ENCODE measurements at regions not wholly inside any gene's neighbourhood (a gene's known extent, or its start where the extent isn't known, plus 50 kb on each side); places are given as distances from the start of the nearest gene placed in this dataset.

DNA sequence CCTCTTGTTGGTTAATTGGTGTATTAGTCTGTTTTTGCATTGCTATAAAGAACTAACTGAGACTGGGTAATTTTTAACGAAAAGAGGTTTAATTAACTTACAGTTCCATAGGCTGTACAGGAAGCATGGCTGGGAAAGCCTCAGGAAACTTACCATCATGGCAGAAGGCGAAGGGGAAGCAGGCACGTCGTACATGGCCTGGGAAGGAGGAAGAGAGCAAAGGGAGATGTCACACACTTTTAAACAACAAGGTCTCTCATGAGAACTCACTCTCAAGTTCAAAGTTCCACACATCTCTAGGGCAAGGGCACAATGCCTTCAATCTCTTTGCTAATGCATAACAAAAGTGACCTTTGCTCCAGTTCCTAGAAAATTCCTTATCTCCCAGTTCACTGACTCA, 125.0 kb upstream of the IRX5 start:
- 96 to 97% methylated on average over 4 of the region's 4 CpGs for WGBS, 2 donors
- no peaks in the 10 kb centered on the region for H3K36me3 ChIP-seq (ENCODE audit: control insufficient read depth in 1 of 2, insufficient read depth in 2 of 2, low read length in 1 of 2)
- H3K9me3 ChIP-seq (ENCODE audit: control insufficient read depth, low read length) = no peaks in the 10 kb centered on the region
- DNase-seq = no peak
- H3K4me1 ChIP-seq (ENCODE audit: control insufficient read depth in 1 of 2, insufficient read depth in 2 of 2, low read length in 2 of 2) = peaks cover 2 to 4% of the 10 kb centered on the region in 2 donors
- no peaks in the 10 kb centered on the region for H3K27me3 ChIP-seq (ENCODE audit: control insufficient read depth in 1 of 2, insufficient read depth in 2 of 2, low read length in 1 of 2)
- intact Hi-C loops (cut with DNase I) = loop anchor here in 1 of 2 donors (10.0 kb wide), 1 partner anchor 171 kb away; no protein-coding TSS in a partner anchor
- H3K27ac ChIP-seq (ENCODE audit: low read depth in 1 of 2, low read length in 2 of 2) = no peak overlapping the region
- no peak for ATAC-seq (ENCODE audit: low FRiP score)
- no peak overlapping the region for H3K4me3 ChIP-seq (ENCODE audit: low read length in 2 of 2)

DNA sequence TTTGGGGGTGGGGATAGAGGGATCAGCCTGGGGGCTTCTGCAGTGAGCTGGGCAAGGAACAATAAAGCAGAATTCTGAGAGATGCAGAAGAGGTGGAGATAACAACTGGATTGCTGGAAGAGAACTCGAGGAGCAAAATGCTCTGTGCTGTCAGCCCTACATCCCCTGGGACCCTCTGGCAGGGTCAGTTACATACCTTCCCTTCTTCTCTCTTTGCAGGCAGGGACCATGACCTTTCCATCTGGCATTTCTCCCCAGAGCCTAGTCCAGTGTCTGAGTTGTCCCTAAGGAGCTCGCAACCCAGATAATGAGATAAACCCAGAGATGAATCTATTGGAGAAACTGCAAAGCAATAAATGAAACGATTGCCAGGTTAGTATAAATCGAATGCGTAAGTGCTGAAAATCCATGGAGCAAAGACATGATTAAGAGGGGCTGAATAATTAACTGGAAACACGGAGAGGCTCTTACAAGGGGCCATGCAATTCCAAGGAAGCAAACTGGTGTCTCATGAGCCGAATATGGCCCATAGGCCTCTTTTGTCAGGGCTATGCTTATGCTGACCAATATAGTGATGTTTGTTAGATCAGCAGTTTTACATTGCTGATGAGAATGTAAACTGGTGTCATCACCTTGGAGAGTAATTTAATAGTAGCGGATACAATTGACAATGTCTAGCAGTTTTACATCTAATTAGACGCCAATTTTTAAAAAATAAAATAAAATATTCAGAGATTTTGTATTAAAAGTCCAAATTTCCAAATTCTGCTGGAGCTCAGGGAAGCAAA, 129.4 kb upstream of the IRX5 start:
- no peak overlapping the region for H3K27ac ChIP-seq (ENCODE audit: low read depth in 1 of 2, low read length in 2 of 2)
- no peak for ATAC-seq (ENCODE audit: low FRiP score)
- DNase-seq = no peak
- H3K9me3 ChIP-seq (ENCODE audit: control insufficient read depth, low read length) = no peaks in the 10 kb centered on the region
- intact Hi-C loops (cut with DNase I) = loop anchor here in 1 of 2 donors (10.0 kb wide), 1 partner anchor 166 kb away; no protein-coding TSS in a partner anchor
- no peak overlapping the region for H3K4me3 ChIP-seq (ENCODE audit: low read length in 2 of 2)
- no peaks in the 10 kb centered on the region for H3K27me3 ChIP-seq (ENCODE audit: control insufficient read depth in 1 of 2, insufficient read depth in 2 of 2, low read length in 1 of 2)
- H3K36me3 ChIP-seq (ENCODE audit: control insufficient read depth in 1 of 2, insufficient read depth in 2 of 2, low read length in 1 of 2) = no peaks in the 10 kb centered on the region
- H3K4me1 ChIP-seq (ENCODE audit: control insufficient read depth in 1 of 2, insufficient read depth in 2 of 2, low read length in 2 of 2) = no peaks in the 10 kb centered on the region
- 93 to 95% methylated on average over 9 of the region's 9 CpGs for WGBS, 2 donors

DNA sequence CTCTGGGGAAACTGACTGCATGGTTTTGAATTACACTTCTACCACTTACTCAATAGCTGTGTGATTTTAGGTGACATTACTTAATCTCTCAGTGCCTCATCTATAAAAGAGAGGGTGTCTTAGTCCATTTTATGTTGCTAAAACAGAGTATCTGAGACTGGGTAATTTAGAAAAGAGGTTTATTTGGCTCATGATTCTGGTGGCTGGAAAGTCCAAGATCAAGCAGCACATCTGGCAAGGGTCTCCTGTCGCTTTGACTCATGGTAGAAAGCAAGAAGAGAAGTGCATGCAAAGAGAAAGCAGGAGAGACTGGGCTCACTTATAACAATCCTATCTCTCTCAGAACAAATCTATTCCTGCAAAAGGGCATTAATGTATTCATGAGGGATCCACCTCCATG, 132.4 kb upstream of the IRX5 start:
- Histone ChIP-seq H3K4me3 (ENCODE audit: low read length in 2 of 2) (no peak overlapping the region), H3K36me3 (ENCODE audit: control insufficient read depth in 1 of 2, insufficient read depth in 2 of 2, low read length in 1 of 2) (no peaks in the 10 kb centered on the region), H3K9me3 (ENCODE audit: control insufficient read depth, low read length) (no peaks in the 10 kb centered on the region), H3K4me1 (ENCODE audit: control insufficient read depth in 1 of 2, insufficient read depth in 2 of 2, low read length in 2 of 2) (no peaks in the 10 kb centered on the region), H3K27me3 (ENCODE audit: control insufficient read depth in 1 of 2, insufficient read depth in 2 of 2, low read length in 1 of 2) (no peaks in the 10 kb centered on the region), H3K27ac (ENCODE audit: low read depth in 1 of 2, low read length in 2 of 2) (no peak overlapping the region)
- intact Hi-C loops (cut with DNase I) = no loop called here
- ATAC-seq (ENCODE audit: low FRiP score) (no peak), DNase-seq (no peak)
- WGBS, 2 donors = 97 to 100% methylated on average over 1 of the region's 1 CpG

DNA sequence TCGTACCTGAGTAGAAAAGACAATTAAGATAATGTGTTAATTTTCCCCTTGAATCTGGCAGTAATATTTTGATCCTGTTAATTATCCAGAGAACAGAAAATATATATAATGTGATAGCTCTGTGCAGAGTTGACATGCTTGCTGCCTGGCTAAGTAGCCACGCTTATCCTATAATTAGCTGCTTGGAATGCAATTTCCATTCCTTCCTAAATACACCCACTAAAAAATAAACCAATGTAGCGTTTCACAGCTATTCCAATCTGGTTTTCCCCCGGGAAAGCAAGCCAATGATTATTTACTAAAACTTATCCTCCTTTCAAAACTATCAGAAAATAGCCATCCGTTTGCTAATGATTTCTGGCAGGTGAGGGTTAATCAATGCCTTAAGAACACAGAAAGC, 134.5 kb upstream of the IRX5 start:
- no peaks in the 10 kb centered on the region for H3K36me3 ChIP-seq (ENCODE audit: control insufficient read depth in 1 of 2, insufficient read depth in 2 of 2, low read length in 1 of 2)
- intact Hi-C loops (cut with DNase I) = no loop called here
- H3K9me3 ChIP-seq (ENCODE audit: control insufficient read depth, low read length) = no peaks in the 10 kb centered on the region
- 25 to 28% methylated on average over 5 of the region's 5 CpGs for WGBS, 2 donors
- H3K4me3 ChIP-seq (ENCODE audit: low read length in 2 of 2) = no peak overlapping the region
- no peaks in the 10 kb centered on the region for H3K4me1 ChIP-seq (ENCODE audit: control insufficient read depth in 1 of 2, insufficient read depth in 2 of 2, low read length in 2 of 2)
- DNase-seq (no peak), ATAC-seq (ENCODE audit: low FRiP score) (no peak)
- H3K27me3 ChIP-seq (ENCODE audit: control insufficient read depth in 1 of 2, insufficient read depth in 2 of 2, low read length in 1 of 2) = no peaks in the 10 kb centered on the region
- no peak overlapping the region for H3K27ac ChIP-seq (ENCODE audit: low read depth in 1 of 2, low read length in 2 of 2)

DNA sequence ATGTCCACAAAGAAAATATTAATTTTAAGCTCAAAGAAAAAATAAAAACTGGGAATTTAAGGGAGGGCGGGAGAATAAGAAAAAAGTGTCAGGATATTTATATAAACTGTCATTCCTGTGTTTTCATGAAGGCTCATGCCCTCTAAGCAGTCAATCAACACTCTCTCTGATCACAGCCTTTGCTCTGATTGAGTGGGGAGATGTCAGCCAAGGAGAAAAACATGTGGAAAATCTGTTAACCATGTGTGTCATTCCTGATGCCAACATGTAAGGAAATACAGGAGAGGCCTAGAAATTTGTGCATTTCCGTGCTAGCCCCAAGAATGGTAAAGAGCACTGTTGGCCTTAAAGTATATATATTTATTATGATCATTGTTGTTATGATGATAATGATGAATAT, 137.9 kb upstream of the IRX5 start:
- H3K9me3 ChIP-seq (ENCODE audit: control insufficient read depth, low read length) = no peaks in the 10 kb centered on the region
- WGBS, 2 donors = 28 to 30% methylated on average over 2 of the region's 2 CpGs
- intact Hi-C loops (cut with DNase I) = no loop called here

DNA sequence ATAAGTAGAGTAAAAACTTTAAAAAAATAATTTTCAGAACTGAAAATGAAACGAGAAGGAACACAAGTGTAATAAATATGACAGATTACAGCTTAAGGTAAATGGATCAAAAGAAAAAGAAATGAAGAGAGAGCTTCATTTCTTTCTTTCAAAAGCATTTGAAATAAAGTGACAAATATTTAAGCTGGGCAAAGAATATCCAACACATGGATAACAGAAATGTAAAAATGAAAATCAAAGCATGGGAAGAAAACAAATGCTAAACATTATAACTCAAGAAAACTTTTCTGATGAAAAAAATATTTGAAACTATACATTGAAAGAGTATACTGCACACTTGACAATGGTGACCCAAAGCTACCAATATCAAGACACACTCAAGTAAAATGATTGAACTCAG, 143.6 kb upstream of the IRX5 start:
- Histone ChIP-seq H3K27ac (ENCODE audit: low read depth in 1 of 2, low read length in 2 of 2) (no peak overlapping the region), H3K36me3 (ENCODE audit: control insufficient read depth in 1 of 2, insufficient read depth in 2 of 2, low read length in 1 of 2) (no peaks in the 10 kb centered on the region), H3K27me3 (ENCODE audit: control insufficient read depth in 1 of 2, insufficient read depth in 2 of 2, low read length in 1 of 2) (no peaks in the 10 kb centered on the region), H3K9me3 (ENCODE audit: control insufficient read depth, low read length) (no peaks in the 10 kb centered on the region), H3K4me1 (ENCODE audit: control insufficient read depth in 1 of 2, insufficient read depth in 2 of 2, low read length in 2 of 2) (no peaks in the 10 kb centered on the region), H3K4me3 (ENCODE audit: low read length in 2 of 2) (no peak overlapping the region)
- DNase-seq = no peak
- intact Hi-C loops (cut with DNase I) = no loop called here
- no peak for ATAC-seq (ENCODE audit: low FRiP score)
- 74 to 90% methylated on average over 1 of the region's 1 CpG for WGBS, 2 donors

More for the DNA sequence above, 137.9 kb upstream of the IRX5 start:
- ATAC-seq (ENCODE audit: low FRiP score) (no peak), DNase-seq (no peak)
- Histone ChIP-seq H3K27ac (ENCODE audit: low read depth in 1 of 2, low read length in 2 of 2) (no peak overlapping the region), H3K4me3 (ENCODE audit: low read length in 2 of 2) (no peak overlapping the region), H3K4me1 (ENCODE audit: control insufficient read depth in 1 of 2, insufficient read depth in 2 of 2, low read length in 2 of 2) (no peaks in the 10 kb centered on the region), H3K36me3 (ENCODE audit: control insufficient read depth in 1 of 2, insufficient read depth in 2 of 2, low read length in 1 of 2) (no peaks in the 10 kb centered on the region), H3K27me3 (ENCODE audit: control insufficient read depth in 1 of 2, insufficient read depth in 2 of 2, low read length in 1 of 2) (no peaks in the 10 kb centered on the region)

DNA sequence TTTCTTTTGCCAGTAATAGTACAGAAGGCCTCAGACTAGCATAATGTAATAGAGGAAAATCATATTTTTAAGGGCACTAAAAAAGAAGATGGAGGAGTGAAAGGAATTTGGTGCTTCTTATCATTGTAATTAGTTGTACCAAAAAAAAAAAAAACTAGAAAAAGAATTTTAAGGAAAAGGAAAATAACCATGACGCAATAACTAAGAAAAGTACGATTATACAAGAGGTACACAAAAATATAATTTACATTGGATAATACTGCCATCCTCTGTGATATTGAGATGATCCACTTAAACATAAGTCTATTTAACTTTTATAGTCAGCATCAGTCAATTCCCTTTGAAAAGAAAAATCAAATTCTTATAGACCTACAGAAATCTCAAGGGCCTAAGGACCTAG, 146.7 kb upstream of the IRX5 start:
- intact Hi-C loops (cut with DNase I) = no loop called here
- H3K4me3 ChIP-seq (ENCODE audit: low read length in 2 of 2) = no peak overlapping the region
- no peaks in the 10 kb centered on the region for H3K36me3 ChIP-seq (ENCODE audit: control insufficient read depth in 1 of 2, insufficient read depth in 2 of 2, low read length in 1 of 2)
- H3K27ac ChIP-seq (ENCODE audit: low read depth in 1 of 2, low read length in 2 of 2) = no peak overlapping the region
- no peaks in the 10 kb centered on the region for H3K27me3 ChIP-seq (ENCODE audit: control insufficient read depth in 1 of 2, insufficient read depth in 2 of 2, low read length in 1 of 2)
- no peak for ATAC-seq (ENCODE audit: low FRiP score)
- 94 to 95% methylated on average over 2 of the region's 2 CpGs for WGBS, 2 donors
- no peaks in the 10 kb centered on the region for H3K4me1 ChIP-seq (ENCODE audit: control insufficient read depth in 1 of 2, insufficient read depth in 2 of 2, low read length in 2 of 2)
- no peak for DNase-seq
- no peaks in the 10 kb centered on the region for H3K9me3 ChIP-seq (ENCODE audit: control insufficient read depth, low read length)

DNA sequence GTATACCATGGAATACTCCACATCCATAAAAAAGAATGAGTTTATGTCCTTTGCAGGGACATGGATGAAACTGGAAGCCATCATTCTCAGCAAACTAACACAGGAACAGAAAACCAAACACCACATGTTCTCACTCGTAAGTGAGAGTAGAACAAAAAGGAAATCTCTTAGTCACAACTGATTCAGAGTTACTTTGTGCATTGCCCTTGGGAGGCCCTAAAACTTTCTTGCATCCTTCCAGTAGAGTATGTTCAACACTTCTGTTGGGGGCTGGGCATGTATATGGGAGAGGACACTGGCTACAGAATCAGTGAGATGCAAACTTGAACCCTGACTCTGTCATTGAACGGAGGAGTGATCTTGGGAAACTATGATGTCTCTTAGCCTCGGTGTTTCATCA, 147.4 kb upstream of the IRX5 start:
- ATAC-seq (ENCODE audit: low FRiP score) (no peak), DNase-seq (no peak)
- H3K4me1 ChIP-seq (ENCODE audit: control insufficient read depth in 1 of 2, insufficient read depth in 2 of 2, low read length in 2 of 2) = no peaks in the 10 kb centered on the region
- H3K27me3 ChIP-seq (ENCODE audit: control insufficient read depth in 1 of 2, insufficient read depth in 2 of 2, low read length in 1 of 2) = no peaks in the 10 kb centered on the region
- WGBS, 2 donors = 87 to 89% methylated on average over 3 of the region's 3 CpGs
- H3K9me3 ChIP-seq (ENCODE audit: control insufficient read depth, low read length) = no peaks in the 10 kb centered on the region
- no peak overlapping the region for H3K4me3 ChIP-seq (ENCODE audit: low read length in 2 of 2)
- H3K36me3 ChIP-seq (ENCODE audit: control insufficient read depth in 1 of 2, insufficient read depth in 2 of 2, low read length in 1 of 2) = no peaks in the 10 kb centered on the region
- intact Hi-C loops (cut with DNase I) = no loop called here
- H3K27ac ChIP-seq (ENCODE audit: low read depth in 1 of 2, low read length in 2 of 2) = no peak overlapping the region

DNA sequence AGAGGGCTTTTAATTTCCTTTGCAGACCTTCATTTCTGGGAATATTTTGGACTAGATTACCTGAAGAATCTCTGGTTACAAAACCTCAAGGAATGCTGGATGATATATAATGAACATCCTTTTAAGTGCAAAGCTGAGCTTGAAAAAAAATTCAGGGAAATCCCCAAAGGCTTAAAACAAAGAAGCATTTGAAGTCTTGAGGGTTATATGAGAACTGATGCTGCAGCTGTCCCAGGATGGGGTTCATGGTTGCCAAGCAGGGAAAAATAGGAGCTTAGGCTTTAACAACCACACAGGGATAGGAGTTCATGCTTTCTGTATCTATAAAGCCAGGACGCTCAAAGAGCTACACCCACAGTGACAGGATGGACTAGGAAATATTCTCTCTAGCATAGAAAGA, 150.4 kb upstream of the IRX5 start:
- H3K27me3 ChIP-seq (ENCODE audit: control insufficient read depth in 1 of 2, insufficient read depth in 2 of 2, low read length in 1 of 2) = no peaks in the 10 kb centered on the region
- intact Hi-C loops (cut with DNase I) = no loop called here
- H3K9me3 ChIP-seq (ENCODE audit: control insufficient read depth, low read length) = no peaks in the 10 kb centered on the region
- no peaks in the 10 kb centered on the region for H3K36me3 ChIP-seq (ENCODE audit: control insufficient read depth in 1 of 2, insufficient read depth in 2 of 2, low read length in 1 of 2)
- H3K4me3 ChIP-seq (ENCODE audit: low read length in 2 of 2) = no peak overlapping the region
- WGBS, 2 donors = 87 to 96% methylated on average over 1 of the region's 1 CpG
- DNase-seq (no peak), ATAC-seq (ENCODE audit: low FRiP score) (no peak)
- H3K4me1 ChIP-seq (ENCODE audit: control insufficient read depth in 1 of 2, insufficient read depth in 2 of 2, low read length in 2 of 2) = no peaks in the 10 kb centered on the region
- no peak overlapping the region for H3K27ac ChIP-seq (ENCODE audit: low read depth in 1 of 2, low read length in 2 of 2)

All from aorta (tissue), 5 donors.